Prostate gland (tissue), 2 donors: ENCODE measurements at regions not wholly inside any gene's neighbourhood (a gene's known extent, or its start where the extent isn't known, plus 50 kb on each side); places are given as distances from the start of the nearest gene placed in this dataset.

Experiments
- DNase-seq: peaks from one replicate; pipeline ENCODE4 v3.0.0-alpha.2; 2019; ENCODE audit warnings: low spot score
- H3K27ac ChIP-seq, 2 donors: fragments of 200-600 bp; sonication (generic); 2 replicates each; pipeline ENCODE4 v1.5.1; 2017 to 2019
- H3K27me3 ChIP-seq: fragments of 200-600 bp; sonication (generic); replicated peaks from 2 replicates; pipeline ENCODE4 v1.5.1; 2019; ENCODE audit not compliant: insufficient read depth
- H3K36me3 ChIP-seq, 2 donors: fragments of 200-600 bp; sonication (generic); 1 replicate in 1 of 2; 2 replicates in 1 of 2; pipeline versions ENCODE4 v1.5.1 to v1.8.1; 2017 to 2019
- H3K4me1 ChIP-seq: fragments of 200-600 bp; sonication (generic); replicated peaks from 2 replicates; pipeline ENCODE4 v1.5.1; 2019
- H3K4me3 ChIP-seq, 2 donors: fragments of 200-600 bp; sonication (generic); 2 replicates each; pipeline ENCODE4 v1.5.1; 2017 to 2019
- H3K9me3 ChIP-seq: fragments of 200-600 bp; sonication (generic); 2 replicates; pipeline ENCODE4 v1.5.1; 2017
- CTCF ChIP-seq, 4 experiments: fragments of 200-600 bp in 2 of 4; fragments of 450-650 bp in 2 of 4; sonication (generic) in 2 of 4; IDR thresholded peaks; 1 replicate in 3 of 4; 2 replicates in 1 of 4; pipeline ENCODE4 v1.5.1; 2016 to 2019; ENCODE audit warnings: antibody characterized with exemption in 4 of 4, mild to moderate bottlenecking in 2 of 4, moderate library complexity in 2 of 4
- POLR2A ChIP-seq: fragments of 450-650 bp; IDR thresholded peaks from one replicate; pipeline ENCODE4 v1.6.1; 2016; ENCODE audit warnings: antibody characterized with exemption, mild to moderate bottlenecking
- POLR2AphosphoS5 ChIP-seq: sonication (generic); formaldehyde crosslinking; IDR thresholded peaks from one replicate; pipeline ENCODE4 v1.6.1; 2017; ENCODE audit warnings: antibody characterized with exemption
- WGBS: methylation state at CpG from one replicate; pipeline ENCODE4 v1.1.5; 2018; 5-methylcytosine and 5-hydroxymethylcytosine counted together
- intact Hi-C: fragments of 100-400 bp; cut with DNase I; formaldehyde crosslinking; loops from one replicate; pipeline ENCODE4 v1.14.2; 2022

DNA sequence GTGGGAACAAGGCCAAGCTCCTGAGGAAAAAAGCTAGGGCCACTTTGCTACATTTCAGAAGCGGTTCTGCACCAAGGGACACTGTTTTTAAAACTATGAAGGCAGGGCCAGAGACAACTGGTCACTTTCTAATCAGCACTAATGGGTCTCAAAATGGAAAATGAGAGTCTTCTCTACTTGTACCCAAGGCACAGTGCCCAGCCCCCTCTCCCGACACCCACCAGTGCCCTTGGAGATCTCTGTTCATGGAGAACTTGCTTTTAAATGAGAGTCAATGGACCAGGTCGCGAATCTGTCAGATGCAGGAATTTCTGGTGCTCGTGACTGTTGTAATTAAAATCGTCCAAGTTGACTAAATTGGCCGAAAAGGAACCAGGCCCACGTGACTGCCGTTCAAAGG lies 591.6 kb downstream of the BCOR start:
- DNase-seq = no peak
- WGBS = 86% methylated on average over 9 of the region's 9 CpGs
- Histone ChIP-seq H3K4me1 (no peaks in the 10 kb centered on the region), H3K27me3 (no peaks in the 10 kb centered on the region), H3K27ac (no peak overlapping the region), H3K36me3 (no peaks in the 10 kb centered on the region), H3K4me3 (no peak overlapping the region), H3K9me3 (no peaks in the 10 kb centered on the region)
- TF ChIP-seq POLR2AphosphoS5 (no peak), CTCF (IDR thresholded peaks at IDR 0.05) (no peak), POLR2A (no peak)
- intact Hi-C loops = no loop called here

DNA sequence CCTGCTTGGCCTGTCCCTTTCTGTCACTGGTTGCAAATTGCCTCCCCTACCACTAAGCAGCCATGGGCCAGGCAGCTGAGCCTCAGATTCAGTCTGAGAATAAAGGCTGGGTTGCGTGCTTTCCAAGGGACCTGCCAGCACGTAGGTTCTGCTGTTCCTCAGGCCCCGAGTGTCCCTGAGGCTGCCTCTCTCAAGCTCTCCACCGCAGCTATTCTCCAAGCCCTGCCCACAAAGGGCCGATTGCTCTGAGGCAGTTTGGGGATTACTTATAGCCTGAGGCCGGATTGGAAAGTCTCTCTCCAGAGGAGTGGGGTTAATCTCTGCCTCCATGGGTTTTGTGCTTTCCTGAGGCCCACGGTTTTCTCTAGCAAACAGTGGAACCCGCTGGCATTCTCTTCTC lies 590.7 kb downstream of the BCOR start:
- Histone ChIP-seq H3K4me3 (no peak overlapping the region), H3K27me3 (no peaks in the 10 kb centered on the region), H3K36me3 (no peaks in the 10 kb centered on the region), H3K4me1 (no peaks in the 10 kb centered on the region), H3K27ac (no peak overlapping the region), H3K9me3 (no peaks in the 10 kb centered on the region)
- 77% methylated on average over 8 of the region's 8 CpGs for WGBS
- no peak for DNase-seq
- TF ChIP-seq POLR2A = no peak
- TF ChIP-seq POLR2AphosphoS5 = no peak
- TF ChIP-seq CTCF (IDR thresholded peaks at IDR 0.05) = no peak
- intact Hi-C loops = no loop called here

DNA sequence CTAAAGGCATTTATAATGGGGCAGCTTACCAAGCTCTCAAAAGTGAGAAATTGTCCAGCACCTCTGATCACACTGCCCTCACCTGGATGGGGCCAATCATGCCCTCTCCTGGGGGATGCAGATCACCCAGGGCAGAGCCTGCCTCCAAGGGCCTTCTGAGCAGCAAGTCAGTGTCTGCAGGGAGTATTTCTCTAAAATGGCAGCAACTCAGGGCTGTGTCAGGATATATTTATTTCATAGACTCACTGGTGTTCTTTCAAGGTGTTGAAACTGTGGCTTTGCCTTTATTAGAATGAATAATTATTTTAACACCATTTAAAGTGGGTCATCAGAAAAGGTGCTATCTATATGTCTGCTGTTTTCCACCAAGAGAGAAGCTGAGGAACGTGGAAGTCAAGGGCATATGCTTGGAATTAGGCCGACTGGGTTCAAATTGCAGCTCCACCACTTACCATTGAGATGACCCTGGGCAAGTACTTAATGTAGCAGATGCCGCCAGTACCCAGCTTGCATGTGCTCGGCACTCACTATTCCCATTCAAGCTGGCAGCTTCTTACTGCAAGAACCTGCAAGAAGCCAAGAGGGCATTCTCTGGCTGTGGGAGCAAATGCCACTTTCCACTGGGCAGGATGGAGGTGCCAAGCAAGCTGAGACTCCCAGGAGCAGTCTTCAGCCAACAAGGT lies 590.0 kb downstream of the BCOR start:
- whole genome bisulfite sequencing = 97% methylated on average over 4 of the region's 4 CpGs
- intact Hi-C loops = no loop called here
- Histone ChIP-seq H3K4me3 (no peak overlapping the region), H3K27ac (no peak overlapping the region), H3K36me3 (no peaks in the 10 kb centered on the region), H3K9me3 (no peaks in the 10 kb centered on the region), H3K4me1 (no peaks in the 10 kb centered on the region), H3K27me3 (no peaks in the 10 kb centered on the region)
- TF ChIP-seq POLR2AphosphoS5 (no peak), CTCF (IDR thresholded peaks at IDR 0.05) (no peak), POLR2A (no peak)
- no peak for DNase-seq

DNA sequence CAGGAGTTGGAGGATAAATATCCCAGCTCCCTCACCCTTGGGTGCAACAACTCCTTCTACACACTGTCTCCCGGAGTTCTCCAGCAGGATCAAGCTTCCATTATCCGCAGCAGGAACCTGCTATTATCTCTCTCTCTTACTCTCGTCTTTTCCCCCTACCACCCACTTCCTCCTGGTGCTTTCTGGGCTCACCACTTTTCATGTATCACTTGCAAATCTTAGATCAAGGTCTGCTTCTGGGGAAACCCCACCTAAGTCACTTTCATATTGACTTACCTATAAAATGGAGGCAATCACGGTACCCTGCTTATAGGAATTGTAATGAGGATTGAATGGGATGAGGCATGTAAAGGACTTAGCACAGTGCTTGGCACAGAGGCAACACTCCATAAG lies 589.5 kb downstream of the BCOR start:
- 100% methylated on average over 4 of the region's 4 CpGs for WGBS
- TF ChIP-seq CTCF (IDR thresholded peaks at IDR 0.05) = no peak
- intact Hi-C loops = no loop called here
- Histone ChIP-seq H3K36me3 (no peaks in the 10 kb centered on the region), H3K9me3 (no peaks in the 10 kb centered on the region), H3K27me3 (no peaks in the 10 kb centered on the region), H3K27ac (no peak overlapping the region), H3K4me3 (no peak overlapping the region), H3K4me1 (no peaks in the 10 kb centered on the region)
- DNase-seq = no peak

DNA sequence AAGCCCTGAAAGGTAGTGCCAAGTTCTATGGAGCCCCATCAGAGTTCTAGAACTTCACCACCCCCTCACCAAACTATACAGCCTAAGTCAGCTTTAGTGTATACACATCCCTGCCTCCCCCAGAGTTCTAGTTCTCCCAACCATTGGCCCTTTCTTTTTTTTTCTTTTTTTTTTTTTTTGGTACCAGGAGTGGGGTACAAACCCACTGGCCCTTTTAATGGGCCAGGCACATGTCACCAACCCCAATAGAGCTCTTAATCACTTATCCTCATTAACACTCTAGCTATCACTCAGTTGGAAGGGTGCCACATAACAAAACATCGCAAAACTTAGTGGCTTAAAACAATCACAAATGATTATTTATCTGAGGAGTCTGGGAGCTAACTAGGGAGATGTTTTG lies 588.6 kb downstream of the BCOR start:
- 100% methylated on average over 1 of the region's 1 CpG for WGBS
- H3K27me3 ChIP-seq = no peaks in the 10 kb centered on the region
- intact Hi-C loops = no loop called here

More for the DNA sequence above, 588.6 kb downstream of the BCOR start:
- Histone ChIP-seq H3K9me3 (no peaks in the 10 kb centered on the region), H3K4me1 (no peaks in the 10 kb centered on the region), H3K4me3 (no peak overlapping the region), H3K27ac (no peak overlapping the region), H3K36me3 (no peaks in the 10 kb centered on the region)
- TF ChIP-seq POLR2A (no peak), CTCF (IDR thresholded peaks at IDR 0.05) (no peak), POLR2AphosphoS5 (no peak)
- no peak for DNase-seq
